GM23248 (cell line): ENCODE measurements at regions not wholly inside any gene's neighbourhood (a gene's known extent, or its start where the extent isn't known, plus 50 kb on each side); places are given as distances from the start of the nearest gene placed in this dataset.

ENCODE experiments used
- EZH2 ChIP-seq: fragments of 200-600 bp; sonication (generic); IDR thresholded peaks from 2 replicates; pipeline ENCODE4 v1.6.1; 2018; ENCODE audit warnings: antibody characterized with exemption, mild to moderate bottlenecking; ENCODE audit not compliant: insufficient read depth, poor library complexity, severe bottlenecking
- EZH2phosphoT487 ChIP-seq: fragments of 200-600 bp; sonication (generic); IDR thresholded peaks from 2 replicates; pipeline ENCODE4 v1.6.1; 2018; ENCODE audit warnings: antibody characterized with exemption, moderate library complexity, mild to moderate bottlenecking, low read depth; ENCODE audit not compliant: insufficient read depth

- TF ChIP-seq EZH2phosphoT487 (no peak), EZH2 (no peak)
Observed at GRCh38 chr18:40824291-40824690, 1130.7 kb upstream of the PIK3C3 start.
